Naive thymus-derived CD4-positive, alpha-beta T cell (primary cell): ENCODE measurements at regions not wholly inside any gene's neighbourhood (a gene's known extent, or its start where the extent isn't known, plus 50 kb on each side); places are given as distances from the start of the nearest gene placed in this dataset.
"Not testable (repeated sequence)": the region's sequence is repeated elsewhere in the genome, so short reads cannot be mapped to it uniquely, and the experiment has no call there.

Experiments
- ATAC-seq: fragments of 150-1000 bp; cut with Tn5 transposase; 2 replicates; pipeline ENCODE4 v1.10.0; 2021; ENCODE audit warnings: mild to moderate bottlenecking, moderate library complexity
- CTCF ChIA-PET: fragments of 350-600 bp; sonication (Branson Sonifier 250); formaldehyde crosslinking; loops from one replicate; lab custom pipeline; 2021; ENCODE audit warnings: antibody characterized with exemption; lab: Charles Lee
- POLR2A ChIA-PET: fragments of 350-600 bp; sonication (Branson Sonifier 250); formaldehyde crosslinking; loops from one replicate; lab custom pipeline; 2021; ENCODE audit warnings: antibody characterized with exemption, inconsistent platforms; lab: Charles Lee
- DNase-seq, 9 donors: peaks; one replicate each; pipeline versions ENCODE4 v3.0.0 to v3.0.0-alpha.2; 2020 to 2022; ENCODE audit warnings: mixed read lengths in 1 of 9
- H3K27ac ChIP-seq: one replicate; pipeline ENCODE4 v1.7.0; 2013; ENCODE audit warnings: mild to moderate bottlenecking, low read depth, low read length, moderate library complexity
- H3K27me3 ChIP-seq, 2 donors: one replicate each; pipeline ENCODE4 v1.7.0; 2013; ENCODE audit warnings: low read length in 2 of 2, mild to moderate bottlenecking in 2 of 2, moderate library complexity in 2 of 2; ENCODE audit not compliant: control insufficient read depth in 2 of 2, insufficient read depth in 2 of 2
- H3K36me3 ChIP-seq, 3 experiments: 1 replicate in 2 of 3; 2 replicates in 1 of 3; pipeline ENCODE4 v1.7.0; 2013; ENCODE audit warnings: low read length in 3 of 3, mild to moderate bottlenecking in 3 of 3, moderate library complexity in 1 of 3; ENCODE audit not compliant: insufficient read depth in 3 of 3, control insufficient read depth in 2 of 3
- H3K4me1 ChIP-seq, 2 donors: one replicate each; pipeline ENCODE4 v1.7.0; 2013; ENCODE audit warnings: low read length in 2 of 2, mild to moderate bottlenecking in 2 of 2, moderate library complexity in 1 of 2; ENCODE audit not compliant: control insufficient read depth in 2 of 2, insufficient read depth in 2 of 2
- H3K4me3 ChIP-seq: 2 replicates; pipeline ENCODE4 v1.7.0; 2013; ENCODE audit warnings: mild to moderate bottlenecking, low read length
- H3K9me3 ChIP-seq, 3 experiments: 1 replicate in 2 of 3; 2 replicates in 1 of 3; pipeline ENCODE4 v1.7.0; 2013; ENCODE audit warnings: low read length in 3 of 3; ENCODE audit not compliant: control insufficient read depth in 2 of 3
- H3K27ac Mint-ChIP-seq, 9 donors: one replicate each; pipeline ENCODE4 v1.8.0; 2020 to 2022; ENCODE audit warnings: mixed read lengths in 9 of 9, mild to moderate bottlenecking in 8 of 9, moderate library complexity in 5 of 9, inconsistent platforms in 2 of 9
- H3K27me3 Mint-ChIP-seq, 5 donors: one replicate each; pipeline ENCODE4 v1.8.0; 2021 to 2022; ENCODE audit warnings: mixed read lengths in 5 of 5, mild to moderate bottlenecking in 1 of 5
- H3K36me3 Mint-ChIP-seq, 5 donors: one replicate each; pipeline ENCODE4 v1.8.0; 2020 to 2022; ENCODE audit warnings: mixed read lengths in 5 of 5, mild to moderate bottlenecking in 3 of 5, inconsistent platforms in 1 of 5
- H3K4me1 Mint-ChIP-seq, 7 donors: one replicate each; pipeline ENCODE4 v1.8.0; 2020 to 2022; ENCODE audit warnings: mixed read lengths in 7 of 7, mild to moderate bottlenecking in 3 of 7, inconsistent platforms in 1 of 7
- H3K4me3 Mint-ChIP-seq, 10 donors: one replicate each; pipeline ENCODE4 v1.8.0; 2020 to 2022; ENCODE audit warnings: mild to moderate bottlenecking in 10 of 10, mixed read lengths in 10 of 10, moderate library complexity in 6 of 10, inconsistent platforms in 2 of 10
- H3K9me3 Mint-ChIP-seq, 11 donors: one replicate each; pipeline ENCODE4 v1.8.0; 2020 to 2022; ENCODE audit warnings: mixed read lengths in 11 of 11, mild to moderate bottlenecking in 4 of 11, inconsistent platforms in 1 of 11, moderate library complexity in 1 of 11
- intact Hi-C, 2 donors: fragments of 100-400 bp; cut with micrococcal nuclease; formaldehyde crosslinking; loops; one replicate each; pipeline ENCODE4 v1.15.1; 2023

GRCh38 chrX:17944833-17945497, 83.9 kb upstream of the RAI2 start:
- Histone ChIP-seq H3K4me1 (no peaks in the 10 kb centered on the region), H3K36me3 (no peaks in the 10 kb centered on the region), H3K9me3 (no peaks in the 10 kb centered on the region), H3K4me3 (no peak overlapping the region), H3K27ac (no peak overlapping the region), H3K27me3 (no peaks in the 10 kb centered on the region)
- ATAC-seq: peak; percentile 41
- intact Hi-C loops: loop anchor here in 1 of 2 donors (1.0 to 5.0 kb wide), 3 partner anchors 67 to 200 kb away; no protein-coding TSS in a partner anchor
- Mint-ChIP-seq H3K9me3 (peaks cover 0 to 2% (median 0%) of the 10 kb centered on the region in 11 donors), H3K36me3 (no peaks in the 10 kb centered on the region), H3K27ac (no peak overlapping the region), H3K4me1 (no peaks in the 10 kb centered on the region), H3K4me3 (no peak overlapping the region), H3K27me3 (peaks cover 0 to 7% (median 0%) of the 10 kb centered on the region in 5 donors)
- peak in 6 of 9 donors; percentile 10 to 27 (median 22) for DNase-seq
- ChIA-PET CTCF (interaction anchor here (1.0 to 1.3 kb wide), 4 partner anchors 21 to 265 kb away, joined by 4 to 7 read pairs (median 4); no protein-coding TSS in a partner anchor), POLR2A (no interaction called here)

- H3K4me1 Mint-ChIP-seq, H3K9me3 Mint-ChIP-seq, ATAC-seq, H3K27ac Mint-ChIP-seq, H3K4me1 ChIP-seq, H3K27ac ChIP-seq, H3K4me3 ChIP-seq, POLR2A ChIA-PET, H3K36me3 ChIP-seq, intact Hi-C loops, H3K27me3 ChIP-seq, H3K4me3 Mint-ChIP-seq, DNase-seq, H3K36me3 Mint-ChIP-seq, CTCF ChIA-PET, H3K9me3 ChIP-seq: not testable (repeated sequence)
- peaks cover 0 to 15% (median 0%) of the 10 kb centered on the region in 5 donors for H3K27me3 Mint-ChIP-seq
Measured at GRCh38 chrX:17941171-17941570, 80.1 kb upstream of the RAI2 start.

- no peaks in the 10 kb centered on the region for H3K27me3 ChIP-seq
- CTCF ChIA-PET: no interaction called here
- Mint-ChIP-seq H3K4me3 (no peak overlapping the region), H3K36me3 (no peaks in the 10 kb centered on the region), H3K9me3 (no peaks in the 10 kb centered on the region), H3K27ac (no peak overlapping the region), H3K27me3 (peaks cover 0 to 15% (median 0%) of the 10 kb centered on the region in 5 donors), H3K4me1 (no peaks in the 10 kb centered on the region)
- no peaks in the 10 kb centered on the region for H3K4me1 ChIP-seq
- POLR2A ChIA-PET: no interaction called here
- intact Hi-C loops: no loop called here
- ATAC-seq (no peak), DNase-seq (no peak)
- no peak overlapping the region for H3K4me3 ChIP-seq
- H3K36me3 ChIP-seq: no peaks in the 10 kb centered on the region
- H3K27ac ChIP-seq: no peak overlapping the region
- no peaks in the 10 kb centered on the region for H3K9me3 ChIP-seq
Measured at GRCh38 chrX:17939724-17940123, 78.6 kb upstream of the RAI2 start.

- no peak for DNase-seq
- ATAC-seq: no peak
- no peaks in the 10 kb centered on the region for H3K27me3 ChIP-seq
- H3K9me3 ChIP-seq: no peaks in the 10 kb centered on the region
- POLR2A ChIA-PET: no interaction called here
- Mint-ChIP-seq H3K36me3 (no peaks in the 10 kb centered on the region), H3K27me3 (peaks cover 0 to 8% (median 0%) of the 10 kb centered on the region in 5 donors), H3K4me1 (no peaks in the 10 kb centered on the region), H3K27ac (no peak overlapping the region), H3K9me3 (no peaks in the 10 kb centered on the region), H3K4me3 (no peak overlapping the region)
- CTCF ChIA-PET: interaction anchor here (0.7 kb wide), 1 partner anchor 1497 kb away, joined by 3 read pairs; no protein-coding TSS in a partner anchor
- no peak overlapping the region for H3K27ac ChIP-seq
- intact Hi-C loops: no loop called here
- no peaks in the 10 kb centered on the region for H3K4me1 ChIP-seq
- no peak overlapping the region for H3K4me3 ChIP-seq
- no peaks in the 10 kb centered on the region for H3K36me3 ChIP-seq
Measured at GRCh38 chrX:17933856-17934255, 72.8 kb upstream of the RAI2 start.

- ATAC-seq (no peak), DNase-seq (no peak)
- Mint-ChIP-seq H3K4me3 (no peak overlapping the region), H3K9me3 (no peaks in the 10 kb centered on the region), H3K4me1 (no peaks in the 10 kb centered on the region), H3K27ac (no peak overlapping the region), H3K36me3 (no peaks in the 10 kb centered on the region), H3K27me3 (peaks cover 0 to 8% (median 0%) of the 10 kb centered on the region in 5 donors)
- no peak overlapping the region for H3K4me3 ChIP-seq
- H3K4me1 ChIP-seq: no peaks in the 10 kb centered on the region
- intact Hi-C loops: no loop called here
- no peaks in the 10 kb centered on the region for H3K9me3 ChIP-seq
- no peaks in the 10 kb centered on the region for H3K36me3 ChIP-seq
- no peak overlapping the region for H3K27ac ChIP-seq
- CTCF ChIA-PET: no interaction called here
- no peaks in the 10 kb centered on the region for H3K27me3 ChIP-seq
- POLR2A ChIA-PET: no interaction called here
Measured at GRCh38 chrX:17932781-17933180, 71.7 kb upstream of the RAI2 start.

- no peak for ATAC-seq
Measured at GRCh38 chrX:17931855-17932254, 70.8 kb upstream of the RAI2 start.

GRCh38 chrX:17930850-17931249, 69.8 kb upstream of the RAI2 start:
- no peak overlapping the region for H3K27ac Mint-ChIP-seq
- no peaks in the 10 kb centered on the region for H3K4me1 Mint-ChIP-seq
- peaks cover 0 to 8% (median 0%) of the 10 kb centered on the region in 5 donors for H3K36me3 Mint-ChIP-seq
- Histone ChIP-seq H3K36me3 (no peaks in the 10 kb centered on the region), H3K27ac (no peak overlapping the region), H3K4me3 (no peak overlapping the region), H3K9me3 (no peaks in the 10 kb centered on the region), H3K4me1 (no peaks in the 10 kb centered on the region), H3K27me3 (no peaks in the 10 kb centered on the region)
- DNase-seq (no peak), ATAC-seq (no peak)
- H3K27me3 Mint-ChIP-seq: peaks cover 0 to 4% (median 0%) of the 10 kb centered on the region in 5 donors
- no peak overlapping the region for H3K4me3 Mint-ChIP-seq
- CTCF ChIA-PET: no interaction called here
- H3K9me3 Mint-ChIP-seq: peaks cover 0 to 9% (median 5%) of the 10 kb centered on the region in 11 donors
- intact Hi-C loops: no loop called here
- POLR2A ChIA-PET: no interaction called here

More at GRCh38 chrX:17931855-17932254, 70.8 kb upstream of the RAI2 start:
- no peak for DNase-seq
- H3K27me3 ChIP-seq: no peaks in the 10 kb centered on the region
- intact Hi-C loops: no loop called here
- Mint-ChIP-seq H3K27ac (no peak overlapping the region), H3K27me3 (peaks cover 0 to under 1% (median 0%) of the 10 kb centered on the region in 5 donors), H3K36me3 (no peaks in the 10 kb centered on the region), H3K4me1 (no peaks in the 10 kb centered on the region), H3K9me3 (no peaks in the 10 kb centered on the region), H3K4me3 (no peak overlapping the region)
- H3K27ac ChIP-seq: no peak overlapping the region
- H3K4me1 ChIP-seq: no peaks in the 10 kb centered on the region
- H3K9me3 ChIP-seq: no peaks in the 10 kb centered on the region
- H3K4me3 ChIP-seq: no peak overlapping the region
- no peaks in the 10 kb centered on the region for H3K36me3 ChIP-seq
- ChIA-PET CTCF (no interaction called here), POLR2A (no interaction called here)
